GM12878 (cell line): ENCODE measurements at regions not wholly inside any gene's neighbourhood (a gene's known extent, or its start where the extent isn't known, plus 50 kb on each side); places are given as distances from the start of the nearest gene placed in this dataset.

ENCODE experiments used
- ATAC-seq: fragments of 200-7000 bp; cut with Tn5 transposase; 3 replicates; pipeline ENCODE4 v1.9.1; 2020; ENCODE audit warnings: mild to moderate bottlenecking, moderate library complexity
- BruUV-seq: library from RNA; stranded (reverse); fragments of 400-500 nt; replicated peaks from 2 replicates; lab custom pipeline; 2021; lab: Mats Ljungman, UMichigan
- CTCF ChIA-PET: fragments of 300-600 bp; sonication (Branson Sonifier 250); formaldehyde crosslinking; extraction: SDS; loops from one replicate; lab custom pipeline; 2021; ENCODE audit warnings: inconsistent platforms; lab: Yijun Ruan, JAX
- POLR2A ChIA-PET: fragments of 350-600 bp; formaldehyde crosslinking; extraction: SDS; loops from one replicate; lab custom pipeline; 2021; ENCODE audit warnings: inconsistent platforms; lab: Charles Lee
- RAD21 ChIA-PET: fragments of 300-600 bp; sonication (Branson Sonifier 250); formaldehyde crosslinking; loops from one replicate; lab custom pipeline; 2023; ENCODE audit warnings: antibody characterized with exemption; ENCODE audit not compliant: unreplicated experiment; lab: Charles Lee
- SMC1A ChIA-PET: fragments of 300-600 bp; sonication (Branson Sonifier 250); formaldehyde crosslinking; loops from one replicate; lab custom pipeline; 2023; ENCODE audit not compliant: unreplicated experiment, uncharacterized antibody; lab: Charles Lee
- DNase-seq: peaks from one replicate; pipeline ENCODE4 v3.0.0-alpha.2; 2011; ENCODE audit warnings: low read depth, low spot score
- FAIRE-seq: peaks from 3 replicates; lab custom pipeline; 2011; peaks lifted over from hg19 to GRCh38; lab: Jason Lieb, UNC
- H2AFZ ChIP-seq: 2 replicates; pipeline ENCODE4 v1.6.0; 2011; ENCODE audit warnings: low read depth, low read length, control low read depth; ENCODE audit not compliant: control insufficient read depth
- H3K27ac ChIP-seq: 2 replicates; pipeline ENCODE4 v1.5.1; 2011; ENCODE audit warnings: control low read depth; ENCODE audit not compliant: control insufficient read depth, insufficient read depth
- H3K27me3 ChIP-seq, 2 experiments: replicated peaks in 1 of 2; 2 replicates each; pipeline versions ENCODE4 v1.6.0 to v1.6.1; 2011; ENCODE audit warnings: low read length in 1 of 2; ENCODE audit not compliant: control insufficient read depth in 2 of 2, insufficient read depth in 2 of 2
- H3K36me3 ChIP-seq, 2 experiments: 2 replicates each; pipeline ENCODE4 v1.5.1; 2011; ENCODE audit warnings: low read length in 1 of 2; ENCODE audit not compliant: control insufficient read depth in 2 of 2, insufficient read depth in 2 of 2
- H3K4me1 ChIP-seq: 2 replicates; pipeline ENCODE4 v1.6.1; 2011; ENCODE audit warnings: mild to moderate bottlenecking, low read length, moderate library complexity, mixed read lengths; ENCODE audit not compliant: control insufficient read depth, insufficient read depth
- H3K4me2 ChIP-seq: 2 replicates; pipeline ENCODE4 v1.6.0; 2011; ENCODE audit warnings: control low read depth; ENCODE audit not compliant: control insufficient read depth, insufficient read depth
- H3K4me3 ChIP-seq: fragments of 200-600 bp; sonication (generic); 2 replicates; pipeline ENCODE4 v1.5.1; 2016
- H3K79me2 ChIP-seq: 2 replicates; pipeline ENCODE4 v1.6.0; 2011; ENCODE audit warnings: low read length; ENCODE audit not compliant: control insufficient read depth, insufficient read depth
- H3K9ac ChIP-seq: 2 replicates; pipeline ENCODE4 v1.8.0; 2011; ENCODE audit warnings: low read length, control low read depth, mixed read lengths; ENCODE audit not compliant: control insufficient read depth, insufficient read depth
- H3K9me3 ChIP-seq: replicated peaks from 3 replicates; pipeline ENCODE4 v1.5.1; 2011; ENCODE audit warnings: mild to moderate bottlenecking, low read length; ENCODE audit not compliant: control insufficient read depth, insufficient read depth
- H4K20me1 ChIP-seq: 2 replicates; pipeline ENCODE4 v1.6.0; 2011; ENCODE audit not compliant: control insufficient read depth, insufficient read depth
- CBFB ChIP-seq: IDR thresholded peaks from 2 replicates; pipeline ENCODE4 v1.6.1; 2016; ENCODE audit warnings: antibody characterized with exemption, low read depth
- CHD2 ChIP-seq: IDR thresholded peaks from 2 replicates; pipeline ENCODE4 v1.6.1; 2011; ENCODE audit warnings: low read depth, low read length, improper control_type of control experiment, borderline replicate concordance
- CHD4 ChIP-seq: fragments of 200-600 bp; sonication (generic); IDR thresholded peaks from 2 replicates; pipeline ENCODE4 v1.6.1; 2016; ENCODE audit warnings: mild to moderate bottlenecking
- MEF2A ChIP-seq: IDR thresholded peaks from 2 replicates; pipeline ENCODE4 v1.6.1; 2011; ENCODE audit warnings: low read depth, mild to moderate bottlenecking, low read length, moderate library complexity; ENCODE audit not compliant: insufficient read depth
- STAT1 ChIP-seq: fragments of 450-650 bp; conservative IDR thresholded peaks from 2 replicates; pipeline ENCODE4 v1.6.1; 2014; ENCODE audit warnings: antibody characterized with exemption, mild to moderate bottlenecking
- ZNF207 ChIP-seq: fragments of 450-650 bp; IDR thresholded peaks from 2 replicates; pipeline ENCODE4 v1.6.1; 2014; ENCODE audit warnings: antibody characterized with exemption, mild to moderate bottlenecking, borderline replicate concordance
- ZNF217 ChIP-seq: fragments of 450-650 bp; IDR thresholded peaks from 2 replicates; pipeline ENCODE4 v1.6.1; 2017; ENCODE audit warnings: antibody characterized with exemption, mild to moderate bottlenecking
- WGBS: methylation state at CpG from one replicate; pipeline ENCODE4 v1.1.6; 2016; ENCODE audit warnings: low lambda C conversion rate; ENCODE audit not compliant: insufficient replicate concordance, insufficient coverage; ENCODE audit errors: missing lambda C conversion rate; 5-methylcytosine and 5-hydroxymethylcytosine counted together
- in situ Hi-C: fragments of 300-500 bp; cut with MboI; formaldehyde crosslinking; loops from 9 replicates; pipeline ENCODE4 v1.14.3; 2018; ENCODE audit warnings: mixed read lengths
- intact Hi-C: fragments of 100-400 bp; cut with micrococcal nuclease; formaldehyde crosslinking; loops from one replicate; pipeline ENCODE4 v1.14.2; 2022; ENCODE audit not compliant: unreplicated experiment
- TF ChIP-seq, protein P1 (sequence below): IDR thresholded peaks from 2 replicates; pipeline ENCODE4 v1.6.1; 2011; ENCODE audit warnings: mild to moderate bottlenecking, low read depth, low read length, moderate library complexity; ENCODE audit not compliant: insufficient replicate concordance
- TF ChIP-seq, protein P2 (sequence below): IDR thresholded peaks from 2 replicates; pipeline ENCODE4 v1.6.1; 2012; ENCODE audit warnings: low read depth, low read length, improper control_type of control experiment
- TF ChIP-seq, protein P3 (sequence below): fragments of 450-650 bp; IDR thresholded peaks from 2 replicates; pipeline ENCODE4 v1.6.1; 2017; ENCODE audit warnings: antibody characterized with exemption, mild to moderate bottlenecking, moderate library complexity

DNA sequence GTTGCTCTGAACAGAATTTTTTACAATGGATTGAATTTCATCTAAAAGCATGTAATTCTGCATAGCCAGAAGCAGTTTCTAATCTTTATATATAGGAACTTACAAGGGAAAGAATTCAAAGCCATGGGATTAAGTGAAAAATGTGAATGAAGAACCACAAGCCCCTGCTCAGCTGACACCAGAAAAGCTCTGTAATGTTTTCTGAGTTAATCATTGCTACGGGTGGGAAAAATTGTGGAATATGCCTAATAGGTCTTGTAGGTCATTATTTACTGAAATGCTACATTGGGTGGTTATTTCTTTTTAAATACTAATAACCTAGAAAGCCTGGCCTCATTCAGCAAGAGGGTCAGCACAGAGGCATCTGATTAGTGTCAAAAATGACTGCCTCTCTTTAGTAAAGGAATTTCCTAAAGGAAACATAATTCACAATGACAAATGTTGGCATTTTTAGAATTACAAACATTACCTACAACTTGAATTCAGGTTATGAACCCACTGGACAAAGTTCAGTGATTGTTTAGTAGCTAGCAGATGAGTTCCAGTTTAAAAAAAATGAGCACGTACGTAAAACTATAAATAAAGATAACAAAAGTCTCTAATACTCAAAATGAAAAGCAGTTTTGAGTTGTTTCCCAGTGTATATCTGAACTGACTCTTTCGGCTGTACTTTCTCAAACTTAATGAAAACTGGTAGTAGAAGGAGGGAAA is 75.3 kb downstream of the BMP4 start (continued):
- TF ChIP-seq MEF2A, result peak; percentile 89

DNA sequence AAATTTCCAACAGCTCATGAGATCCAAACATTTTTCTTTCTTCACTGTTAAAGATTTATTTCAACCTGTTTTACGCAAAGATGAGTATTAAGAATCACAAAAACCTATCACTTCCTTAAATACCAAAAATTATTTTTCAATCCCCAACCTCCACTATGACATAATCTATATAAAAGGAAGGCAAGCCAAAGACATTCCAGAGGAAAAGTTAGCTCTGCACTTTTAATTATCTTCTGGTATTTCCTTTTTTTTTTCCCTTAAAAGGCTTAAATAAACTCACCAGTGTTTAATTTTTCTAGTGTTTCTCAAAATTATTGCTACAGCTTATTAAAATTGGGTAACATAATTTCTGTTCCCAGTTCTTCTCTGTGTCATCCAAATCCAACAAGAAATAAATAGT is 75.9 kb downstream of the BMP4 start:
- Histone ChIP-seq H3K36me3 (no peaks in the 10 kb centered on the region), H3K4me2 (no peak overlapping the region), H3K27ac (peak overlapping the region; percentile 56), H3K4me3 (no peak overlapping the region), H3K9ac (no peak overlapping the region), H4K20me1 (no peaks in the 10 kb centered on the region), H3K79me2 (no peaks in the 10 kb centered on the region), H3K9me3 (no peaks in the 10 kb centered on the region; the same call in 2 of the 3 replicates), H3K4me1 (peaks cover 9% of the 10 kb centered on the region; the same call in 1 of the 2 replicates), H3K27me3 (no peaks in the 10 kb centered on the region), H2AFZ (no peak overlapping the region)
- DNase-seq (no peak), FAIRE-seq (no peak), ATAC-seq (no peak)
- ChIA-PET POLR2A (no interaction called here), SMC1A (no interaction called here), RAD21 (no interaction called here), CTCF (interaction anchor here (0.6 kb wide), 1 partner anchor 9 kb away, joined by 3 read pairs; no protein-coding TSS in a partner anchor)
- in situ Hi-C loops, result no loop called here
- intact Hi-C loops, result no loop called here
- WGBS, result 6% methylated on average over 1 of the region's 1 CpG
- TF ChIP-seq ZNF217, result no peak
- TF ChIP-seq, protein P1, sequence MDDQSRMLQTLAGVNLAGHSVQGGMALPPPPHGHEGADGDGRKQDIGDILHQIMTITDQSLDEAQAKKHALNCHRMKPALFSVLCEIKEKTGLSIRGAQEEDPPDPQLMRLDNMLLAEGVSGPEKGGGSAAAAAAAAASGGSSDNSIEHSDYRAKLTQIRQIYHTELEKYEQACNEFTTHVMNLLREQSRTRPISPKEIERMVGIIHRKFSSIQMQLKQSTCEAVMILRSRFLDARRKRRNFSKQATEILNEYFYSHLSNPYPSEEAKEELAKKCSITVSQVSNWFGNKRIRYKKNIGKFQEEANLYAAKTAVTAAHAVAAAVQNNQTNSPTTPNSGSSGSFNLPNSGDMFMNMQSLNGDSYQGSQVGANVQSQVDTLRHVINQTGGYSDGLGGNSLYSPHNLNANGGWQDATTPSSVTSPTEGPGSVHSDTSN, result no peak
- TF ChIP-seq CHD2, result no peak
- no peak for TF ChIP-seq STAT1
- TF ChIP-seq, protein P2, sequence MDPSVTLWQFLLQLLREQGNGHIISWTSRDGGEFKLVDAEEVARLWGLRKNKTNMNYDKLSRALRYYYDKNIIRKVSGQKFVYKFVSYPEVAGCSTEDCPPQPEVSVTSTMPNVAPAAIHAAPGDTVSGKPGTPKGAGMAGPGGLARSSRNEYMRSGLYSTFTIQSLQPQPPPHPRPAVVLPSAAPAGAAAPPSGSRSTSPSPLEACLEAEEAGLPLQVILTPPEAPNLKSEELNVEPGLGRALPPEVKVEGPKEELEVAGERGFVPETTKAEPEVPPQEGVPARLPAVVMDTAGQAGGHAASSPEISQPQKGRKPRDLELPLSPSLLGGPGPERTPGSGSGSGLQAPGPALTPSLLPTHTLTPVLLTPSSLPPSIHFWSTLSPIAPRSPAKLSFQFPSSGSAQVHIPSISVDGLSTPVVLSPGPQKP, result no peak
- TF ChIP-seq CBFB, result no peak
- TF ChIP-seq, protein P3, sequence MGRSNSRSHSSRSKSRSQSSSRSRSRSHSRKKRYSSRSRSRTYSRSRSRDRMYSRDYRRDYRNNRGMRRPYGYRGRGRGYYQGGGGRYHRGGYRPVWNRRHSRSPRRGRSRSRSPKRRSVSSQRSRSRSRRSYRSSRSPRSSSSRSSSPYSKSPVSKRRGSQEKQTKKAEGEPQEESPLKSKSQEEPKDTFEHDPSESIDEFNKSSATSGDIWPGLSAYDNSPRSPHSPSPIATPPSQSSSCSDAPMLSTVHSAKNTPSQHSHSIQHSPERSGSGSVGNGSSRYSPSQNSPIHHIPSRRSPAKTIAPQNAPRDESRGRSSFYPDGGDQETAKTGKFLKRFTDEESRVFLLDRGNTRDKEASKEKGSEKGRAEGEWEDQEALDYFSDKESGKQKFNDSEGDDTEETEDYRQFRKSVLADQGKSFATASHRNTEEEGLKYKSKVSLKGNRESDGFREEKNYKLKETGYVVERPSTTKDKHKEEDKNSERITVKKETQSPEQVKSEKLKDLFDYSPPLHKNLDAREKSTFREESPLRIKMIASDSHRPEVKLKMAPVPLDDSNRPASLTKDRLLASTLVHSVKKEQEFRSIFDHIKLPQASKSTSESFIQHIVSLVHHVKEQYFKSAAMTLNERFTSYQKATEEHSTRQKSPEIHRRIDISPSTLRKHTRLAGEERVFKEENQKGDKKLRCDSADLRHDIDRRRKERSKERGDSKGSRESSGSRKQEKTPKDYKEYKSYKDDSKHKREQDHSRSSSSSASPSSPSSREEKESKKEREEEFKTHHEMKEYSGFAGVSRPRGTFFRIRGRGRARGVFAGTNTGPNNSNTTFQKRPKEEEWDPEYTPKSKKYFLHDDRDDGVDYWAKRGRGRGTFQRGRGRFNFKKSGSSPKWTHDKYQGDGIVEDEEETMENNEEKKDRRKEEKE, result no peak
- TF ChIP-seq CHD4, result no peak
- TF ChIP-seq ZNF207, result no peak
- BruUV-seq, result no TSS peak
